ENCODE measurements at regions not wholly inside any gene's neighbourhood (a gene's known extent, or its start where the extent isn't known, plus 50 kb on each side); places are given as distances from the start of the nearest gene placed in this dataset.
A peak's percentile ranks its signal among the peaks of the same experiment; 100 is the strongest.

GRCh38 chr4:61128682-61129081 lies 71.4 kb upstream of the ADGRL3 start:
- H2BK20ac ChIP-seq (ENCODE audit: low read depth, low read length, poor library complexity, severe bottlenecking) = no peak overlapping the region
- no peaks in the 10 kb centered on the region for H3K79me1 ChIP-seq (ENCODE audit: insufficient read depth, low read depth, low read length, poor library complexity, severe bottlenecking)
- peaks cover 5% of the 10 kb centered on the region; the same call in 1 of the 2 replicates for H3K4me1 ChIP-seq (ENCODE audit: insufficient read depth, low read length)
- H3K9ac ChIP-seq (ENCODE audit: extremely low read depth, insufficient read length, low read length) = no peak overlapping the region
- peak overlapping the region; percentile 1 to 46 (median 26); a peak in 1 of 7 replicates for H3K27ac Mint-ChIP-seq
- no peaks in the 10 kb centered on the region for H4K20me1 ChIP-seq (ENCODE audit: control insufficient read depth, insufficient read depth, insufficient read length)
- H2BK12ac ChIP-seq (ENCODE audit: insufficient read length, low read depth, low read length) = no peak overlapping the region
- no peaks in the 10 kb centered on the region for H3K79me2 ChIP-seq (ENCODE audit: insufficient read depth, low read length)
- TF ChIP-seq CTCF (conservative IDR thresholded peaks at IDR 0.05) = no peak
- peaks cover 0 to 6% (median 0%) of the 10 kb centered on the region in 3 experiments; a peak in 1 of 7 replicates for H3K36me3 Mint-ChIP-seq (ENCODE audit: insufficient read depth in 1 of 3, low read depth in 3 of 3)
- H4K8ac ChIP-seq (replicated peaks; ENCODE audit: insufficient read length, low read depth, low read length) = no peak overlapping the region
- no peak overlapping the region for H3K4me3 Mint-ChIP-seq
- no peak overlapping the region for H3K23ac ChIP-seq (ENCODE audit: insufficient read length, low read depth, low read length)
- no peak overlapping the region for H4K5ac ChIP-seq (ENCODE audit: insufficient read length, low read depth, low read length)
- WGBS (ENCODE audit: extremely low coverage, insufficient read length, low lambda C conversion rate) = no CpG with 5 or more reads among the region's 3 CpGs
- no peaks in the 10 kb centered on the region for H3K27me3 ChIP-seq (ENCODE audit: insufficient read depth, low read length)
- no peak overlapping the region for H2BK5ac ChIP-seq (ENCODE audit: insufficient read length, low read length)
- H3K9me3 ChIP-seq (ENCODE audit: control insufficient read depth, low read depth, low read length) = no peaks in the 10 kb centered on the region
- H2AFZ ChIP-seq (ENCODE audit: low read length) = no peak overlapping the region
- H2BK120ac ChIP-seq (ENCODE audit: low read depth, low read length, poor library complexity, severe bottlenecking) = no peak overlapping the region
- no peak overlapping the region for H4K91ac ChIP-seq (ENCODE audit: insufficient read length, low read depth, low read length)
- no peak overlapping the region for H3K18ac ChIP-seq (ENCODE audit: insufficient read length, low read depth, low read length)
- H3K27me3 Mint-ChIP-seq (ENCODE audit: low read depth) = no peaks in the 10 kb centered on the region
- H2AK5ac ChIP-seq (ENCODE audit: insufficient read length, low read length) = no peak overlapping the region
- H3K9me3 Mint-ChIP-seq = peaks cover 2% of the 10 kb centered on the region in 2 experiments; a peak in 3 of 5 replicates
- no peak overlapping the region for H3K4me2 ChIP-seq (ENCODE audit: insufficient read depth, insufficient read length, low read length)
- DNase-seq = no peak
- H3K4ac ChIP-seq (ENCODE audit: low read depth, low read length) = no peak overlapping the region
- no peak overlapping the region for H3K56ac ChIP-seq (ENCODE audit: insufficient read length, low read depth, low read length)
- no peaks in the 10 kb centered on the region for H3K23me2 ChIP-seq (ENCODE audit: insufficient read length, low read depth, low read length, poor library complexity, severe bottlenecking)
- H3K27ac ChIP-seq (ENCODE audit: insufficient read length, low read depth, low read length) = no peak overlapping the region
- peaks cover 8 to 9% of the 10 kb centered on the region in 2 experiments for H3K4me1 Mint-ChIP-seq
- no peak overlapping the region for H3T11ph ChIP-seq (ENCODE audit: low read length)
- H2BK15ac ChIP-seq (ENCODE audit: low read depth, low read length) = no peak overlapping the region
- no peak overlapping the region for H3K14ac ChIP-seq (ENCODE audit: insufficient read depth, low read length)

Data from H9 (cell line).